GM12865 (cell line): ENCODE measurements at regions not wholly inside any gene's neighbourhood (a gene's known extent, or its start where the extent isn't known, plus 50 kb on each side); places are given as distances from the start of the nearest gene placed in this dataset.
"Not testable (repeated sequence)": the region's sequence is repeated elsewhere in the genome, so short reads cannot be mapped to it uniquely, and the experiment has no call there.

Source experiments
- DNase-seq: peaks from one replicate; pipeline ENCODE4 v3.0.0; 2010; ENCODE audit warnings: low read depth
- H3K4me3 ChIP-seq: 2 replicates; pipeline ENCODE4 v1.5.1; 2011; ENCODE audit warnings: mild to moderate bottlenecking, low read depth, low read length, control low read depth
- CTCF ChIP-seq: IDR thresholded peaks from 2 replicates; pipeline ENCODE4 v1.5.1; 2011; ENCODE audit warnings: low read length, control low read depth, low read depth, inconsistent platforms; ENCODE audit not compliant: insufficient read depth; ENCODE audit errors: missing control alignments

GRCh38 chr2:10193851-10194820 lies 71.6 kb downstream of the RRM2 start:
- TF ChIP-seq CTCF, result no peak
- DNase-seq, result no peak
- H3K4me3 ChIP-seq, result no peak overlapping the region

- TF ChIP-seq CTCF, result no peak
- no peak overlapping the region for H3K4me3 ChIP-seq
- no peak for DNase-seq
These were observed 73.0 kb downstream of the RRM2 start for GRCh38 chr2:10195278-10196109.

DNA sequence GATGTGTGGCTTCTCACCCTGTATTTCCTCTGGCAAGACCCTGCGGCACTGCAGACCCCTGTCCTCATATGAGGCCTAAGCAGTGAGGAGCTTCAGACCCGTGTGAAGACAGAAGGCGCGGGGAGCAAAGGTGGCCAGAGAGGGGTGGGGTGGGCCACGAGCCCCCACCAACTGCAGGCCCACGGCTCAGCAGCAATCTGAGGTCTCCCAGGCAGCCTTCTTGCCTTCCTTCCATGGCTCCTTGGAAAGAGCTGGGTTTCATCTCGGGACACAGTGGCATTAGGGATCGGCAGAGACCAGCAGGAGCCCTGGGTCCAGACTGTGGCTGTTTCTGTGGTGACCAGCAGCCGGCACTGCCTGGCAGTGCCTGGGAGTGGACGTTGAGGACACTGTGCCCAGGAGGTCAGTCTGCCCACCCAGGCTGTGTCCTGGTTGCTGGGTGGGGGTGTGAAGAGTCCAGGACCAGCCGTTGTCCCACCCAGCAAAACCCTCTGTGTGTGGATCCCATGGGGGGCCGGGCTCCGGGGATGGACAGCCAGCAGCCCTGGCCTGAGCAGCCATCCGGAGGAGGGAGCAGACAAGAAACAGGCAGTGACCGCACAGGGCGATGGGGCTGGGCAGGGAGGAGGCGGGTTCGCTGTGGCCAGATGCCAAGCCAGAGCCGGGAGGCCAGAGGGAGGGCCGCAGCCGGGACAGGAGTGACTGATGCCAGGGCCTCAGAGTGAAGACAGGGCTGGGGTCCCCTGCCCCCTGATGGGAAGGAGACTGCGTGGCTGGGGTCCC lies 73.8 kb downstream of the RRM2 start:
- no peak for DNase-seq
- H3K4me3 ChIP-seq, result no peak overlapping the region
- TF ChIP-seq CTCF, result no peak

- H3K4me3 ChIP-seq, result no peak overlapping the region
- no peak for TF ChIP-seq CTCF
- DNase-seq, result no peak
These were observed 74.6 kb downstream of the RRM2 start for GRCh38 chr2:10196948-10197696.

DNA sequence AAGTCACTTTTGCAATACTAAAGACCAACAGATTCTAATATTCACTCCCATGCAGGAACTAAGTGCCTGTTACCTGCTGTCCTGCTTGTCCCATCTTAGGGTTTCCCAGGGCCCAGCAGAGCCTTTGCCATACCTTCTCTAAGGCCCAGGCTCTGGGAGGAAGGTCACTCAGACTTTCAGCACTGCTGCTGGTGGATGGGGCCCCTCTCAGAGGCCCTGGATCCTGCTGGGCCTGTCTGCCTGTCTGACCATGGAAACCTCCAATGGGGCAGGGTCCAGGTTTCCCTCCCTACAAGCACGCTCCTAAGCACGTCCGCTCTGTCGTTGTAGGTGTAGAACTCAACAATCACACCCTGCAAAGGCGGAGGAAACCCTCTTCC lies 75.1 kb downstream of the RRM2 start:
- no peak for TF ChIP-seq CTCF
- no peak overlapping the region for H3K4me3 ChIP-seq
- no peak for DNase-seq

DNA sequence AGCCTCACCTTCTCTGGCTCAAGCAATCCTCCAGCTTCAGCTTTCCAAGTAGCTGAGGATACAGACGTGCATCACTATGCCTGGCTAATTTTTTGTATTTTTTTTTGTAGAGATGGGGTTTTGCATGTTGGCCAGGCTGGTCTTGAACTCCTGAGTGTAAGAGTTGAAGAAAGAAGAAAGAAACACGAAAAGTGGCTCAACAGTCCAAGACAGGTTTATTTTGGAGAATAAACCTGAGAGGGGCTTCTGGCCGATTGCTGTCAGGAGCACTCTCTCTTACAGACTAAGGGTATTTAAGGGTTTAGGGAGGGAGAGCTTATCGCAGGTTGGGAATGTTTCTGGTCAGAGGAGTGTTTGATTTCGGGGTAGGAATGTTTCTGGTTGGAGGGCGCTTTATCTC lies 75.9 kb downstream of the RRM2 start:
- DNase-seq, H3K4me3 ChIP-seq: not testable (repeated sequence)
